K562 (cell line): ENCODE measurements at regions not wholly inside any gene's neighbourhood (a gene's known extent, or its start where the extent isn't known, plus 50 kb on each side); places are given as distances from the start of the nearest gene placed in this dataset.

ENCODE experiments used
- ATAC-seq: fragments of 200-7000 bp; cut with Tn5 transposase; 3 replicates; pipeline ENCODE4 v1.9.1; 2020; ENCODE audit warnings: moderate library complexity
- BruUV-seq: library from RNA; stranded (reverse); fragments of 400-500 nt; replicated peaks from 2 replicates; lab custom pipeline; 2021; lab: Mats Ljungman, UMichigan
- CTCF ChIA-PET: fragments of 300-600 bp; formaldehyde crosslinking; extraction: SDS; loops from one replicate; lab custom pipeline; 2021; ENCODE audit warnings: low intra/inter-chr PET ratio; lab: Yijun Ruan, JAX
- POLR2A ChIA-PET: fragments of 300-600, 350-650 bp; sonication (Branson Sonifier 250); formaldehyde crosslinking; extraction: SDS; loops from one replicate; lab custom pipeline; 2021; ENCODE audit warnings: antibody characterized with exemption, inconsistent platforms; lab: Yijun Ruan, JAX
- DNase-seq, 4 experiments: peaks; one replicate each; pipeline versions ENCODE4 v3.0.0 to v3.0.0-alpha.2; 2011 to 2018; ENCODE audit warnings: low spot score in 3 of 4, mixed read lengths in 3 of 4; ENCODE audit errors: extremely low read depth in 1 of 4
- FAIRE-seq: peaks from 2 replicates; lab custom pipeline; 2011; peaks lifted over from hg19 to GRCh38; lab: Jason Lieb, UNC
- H2AFZ ChIP-seq: 2 replicates; pipeline ENCODE4 v1.6.0; 2011; ENCODE audit warnings: low read depth, low read length, control low read depth, inconsistent platforms
- H3K27ac ChIP-seq: fragments of 200-600 bp; 3 replicates; pipeline ENCODE4 v1.8.0; 2011; ENCODE audit warnings: low read depth, mild to moderate bottlenecking, control low read depth, inconsistent platforms, low read length, moderate library complexity, mixed read lengths; ENCODE audit errors: extremely low read depth
- H3K27me3 ChIP-seq, 2 experiments: fragments of 300-600 bp in 1 of 2; 2 replicates in 1 of 2; 3 replicates in 1 of 2; pipeline versions ENCODE4 v1.6.0 to v1.8.0; 2011; ENCODE audit warnings: inconsistent platforms in 2 of 2, low read length in 2 of 2, mild to moderate bottlenecking in 1 of 2, mixed read lengths in 1 of 2, moderate library complexity in 1 of 2; ENCODE audit not compliant: control insufficient read depth in 2 of 2, insufficient read depth in 2 of 2
- H3K36me3 ChIP-seq: fragments of 300-600 bp; 3 replicates; pipeline ENCODE4 v1.8.0; 2011; ENCODE audit warnings: mild to moderate bottlenecking, low read length, inconsistent platforms; ENCODE audit not compliant: control insufficient read depth, insufficient read depth
- H3K4me1 ChIP-seq, 2 experiments: fragments of 200-600 bp in 1 of 2; replicated peaks in 1 of 2; 2 replicates in 1 of 2; 3 replicates in 1 of 2; pipeline versions ENCODE4 v1.5.1 to v1.8.0; 2011; ENCODE audit warnings: inconsistent platforms in 2 of 2, low read length in 2 of 2, mild to moderate bottlenecking in 1 of 2, mixed read lengths in 1 of 2, moderate library complexity in 1 of 2; ENCODE audit not compliant: control insufficient read depth in 2 of 2, insufficient read depth in 2 of 2
- H3K4me2 ChIP-seq: 2 replicates; pipeline ENCODE4 v1.6.1; 2011; ENCODE audit warnings: low read length, control low read depth, inconsistent platforms, mixed read lengths; ENCODE audit not compliant: insufficient read depth
- H3K4me3 ChIP-seq: fragments of 200-600 bp; sonication (generic), shearing (Covaris generic); 2 replicates; pipeline ENCODE4 v1.5.1; 2016; ENCODE audit warnings: control low read depth, inconsistent platforms
- H3K79me2 ChIP-seq: fragments of 200-600 bp; 3 replicates; pipeline ENCODE4 v1.8.0; 2011; ENCODE audit warnings: low read length, inconsistent platforms; ENCODE audit not compliant: control insufficient read depth, insufficient read depth
- H3K9ac ChIP-seq, 2 experiments: 2 replicates each; pipeline versions ENCODE4 v1.6.0 to v1.6.1; 2011; ENCODE audit warnings: low read depth in 2 of 2, low read length in 2 of 2, control low read depth in 1 of 2, inconsistent platforms in 1 of 2, mild to moderate bottlenecking in 1 of 2, mixed read lengths in 1 of 2; ENCODE audit not compliant: insufficient read depth in 1 of 2
- H3K9me1 ChIP-seq: one replicate; pipeline ENCODE4 v1.6.0; 2011; ENCODE audit warnings: inconsistent platforms, mild to moderate bottlenecking, low read length, moderate library complexity; ENCODE audit not compliant: control insufficient read depth, insufficient read depth
- H3K9me3 ChIP-seq: replicated peaks from 2 replicates; pipeline ENCODE4 v1.5.1; 2011; ENCODE audit warnings: low read depth, low read length, inconsistent platforms; ENCODE audit not compliant: control insufficient read depth, insufficient read depth
- H4K20me1 ChIP-seq: replicated peaks from 2 replicates; pipeline ENCODE4 v1.6.1; 2011; ENCODE audit warnings: low read length, inconsistent platforms, mixed read lengths; ENCODE audit not compliant: control insufficient read depth, insufficient read depth
- C11orf30 ChIP-seq: fragments of 450-650 bp; IDR thresholded peaks from 2 replicates; pipeline ENCODE4 v1.6.1; 2016; ENCODE audit warnings: low read depth, mild to moderate bottlenecking
- CLOCK ChIP-seq: fragments of 250-450 bp; sonication (Bioruptor Pico); IDR thresholded peaks from 2 replicates; pipeline ENCODE4 v1.4.0; 2020; ENCODE audit warnings: mild to moderate bottlenecking, moderate library complexity, borderline replicate concordance
- DACH1 ChIP-seq: fragments of 450-650 bp; IDR thresholded peaks from 2 replicates; pipeline ENCODE4 v1.6.1; 2018; ENCODE audit not compliant: partially characterized antibody
- DPF2 ChIP-seq: fragments of 450-650 bp; IDR thresholded peaks from 2 replicates; pipeline ENCODE4 v1.6.1; 2016
- E2F3 ChIP-seq: fragments of 250-450 bp; sonication (Bioruptor Pico); IDR thresholded peaks from 2 replicates; pipeline ENCODE4 v1.4.0; 2020; ENCODE audit warnings: mild to moderate bottlenecking
- HDAC3 ChIP-seq: fragments of 450-650 bp; IDR thresholded peaks from 2 replicates; pipeline ENCODE4 v1.6.1; 2018; ENCODE audit warnings: borderline replicate concordance, mild to moderate bottlenecking, moderate library complexity; ENCODE audit not compliant: partially characterized antibody
- HIVEP1 ChIP-seq: fragments of 250-450 bp; sonication (Bioruptor Pico); IDR thresholded peaks from 2 replicates; pipeline ENCODE4 v1.4.0; 2020; ENCODE audit warnings: mild to moderate bottlenecking
- KDM1A ChIP-seq, 2 experiments: fragments of 450-650 bp; IDR thresholded peaks; 2 replicates each; pipeline ENCODE4 v1.6.1; 2016; ENCODE audit warnings: mild to moderate bottlenecking in 2 of 2
- KDM4B ChIP-seq, 2 experiments: fragments of 450-650 bp in 1 of 2; sonication (generic) in 1 of 2; IDR thresholded peaks; 2 replicates each; pipeline ENCODE4 v1.6.1; 2016 to 2017; ENCODE audit warnings: borderline replicate concordance in 2 of 2, antibody characterized with exemption in 1 of 2, low read depth in 1 of 2, mild to moderate bottlenecking in 1 of 2
- MAFK ChIP-seq: IDR thresholded peaks from 2 replicates; pipeline ENCODE4 v1.6.1; 2011; ENCODE audit warnings: low read length, improper control_type of control experiment
- MEF2A ChIP-seq: IDR thresholded peaks from 2 replicates; pipeline ENCODE4 v1.6.1; 2011; ENCODE audit warnings: low read depth, mild to moderate bottlenecking, low read length, moderate library complexity; ENCODE audit not compliant: control insufficient read depth
- NR0B1 ChIP-seq: fragments of 450-650 bp; IDR thresholded peaks from one replicate; pipeline ENCODE4 v1.6.1; 2018; ENCODE audit warnings: mild to moderate bottlenecking, moderate library complexity; ENCODE audit not compliant: partially characterized antibody
- PURB ChIP-seq: sonication (generic); formaldehyde crosslinking; IDR thresholded peaks from 2 replicates; pipeline ENCODE4 v1.9.0; 2021; ENCODE audit warnings: low read depth, mild to moderate bottlenecking, missing genetic modification reagents
- RBFOX2 ChIP-seq: fragments of 200-400 bp; formaldehyde crosslinking; IDR thresholded peaks from 2 replicates; pipeline ENCODE4 v1.6.1; 2017; ENCODE audit warnings: low read depth, mild to moderate bottlenecking, low read length, moderate library complexity
- RFX1 ChIP-seq: fragments of 450-650 bp; IDR thresholded peaks from 2 replicates; pipeline ENCODE4 v1.6.1; 2016; ENCODE audit warnings: mild to moderate bottlenecking, moderate library complexity
- RNF219 ChIP-seq: fragments of 250-450 bp; sonication (Bioruptor Pico); IDR thresholded peaks from 2 replicates; pipeline ENCODE4 v1.5.0; 2022; ENCODE audit warnings: mild to moderate bottlenecking
- SREBF2 ChIP-seq: sonication (generic); formaldehyde crosslinking; IDR thresholded peaks from 2 replicates; pipeline ENCODE4 v1.4.0; 2020; ENCODE audit warnings: mild to moderate bottlenecking, missing genetic modification reagents
- WGBS: fragments of 100-300 bp; shearing (Covaris generic); methylation state at CpG from one replicate; pipeline ENCODE4 v1.1.6; 2016; ENCODE audit warnings: low coverage, mixed read lengths; ENCODE audit not compliant: insufficient coverage; ENCODE audit errors: missing lambda C conversion rate; 5-methylcytosine and 5-hydroxymethylcytosine counted together
- in situ Hi-C: fragments of 300-500 bp; cut with MboI; formaldehyde crosslinking; loops from 4 replicates; pipeline ENCODE4 v1.15.0; 2018; ENCODE audit warnings: inconsistent platforms, mixed read lengths
- intact Hi-C: fragments of 100-400 bp; cut with micrococcal nuclease; formaldehyde crosslinking; loops from 2 replicates; pipeline ENCODE4 v1.14.2; 2022

- FAIRE-seq: no peak
- Histone ChIP-seq H3K27me3 (no peaks in the 10 kb centered on the region), H4K20me1 (no peaks in the 10 kb centered on the region), H3K9me1 (no peaks in the 10 kb centered on the region), H3K4me1 (no peaks in the 10 kb centered on the region), H2AFZ (no peak overlapping the region), H3K79me2 (no peaks in the 10 kb centered on the region), H3K36me3 (no peaks in the 10 kb centered on the region), H3K4me2 (no peak overlapping the region), H3K27ac (no peak overlapping the region), H3K4me3 (no peak overlapping the region), H3K9ac (no peak overlapping the region), H3K9me3 (no peaks in the 10 kb centered on the region)
- BruUV-seq: no TSS peak
- POLR2A ChIA-PET: no interaction called here
- no peak for DNase-seq
- WGBS: 0% methylated on average over 2 of the region's 2 CpGs
- CTCF ChIA-PET: no interaction called here
- no peak for ATAC-seq
- in situ Hi-C loops (no loop called here), intact Hi-C loops (no loop called here)
- no peak for TF ChIP-seq HDAC3
- TF ChIP-seq KDM4B (IDR thresholded peaks at IDR 0.05; ENCODE audit: borderline replicate concordance in 2 of 2, low read depth in 1 of 2): no peak
- TF ChIP-seq NR0B1: no peak
- no peak for TF ChIP-seq DACH1
- no peak for TF ChIP-seq DPF2
- no peak for TF ChIP-seq RBFOX2
- TF ChIP-seq C11orf30: no peak
- TF ChIP-seq MAFK: no peak
- no peak for TF ChIP-seq HIVEP1 (CRISPR knock-in tag)
- no peak for TF ChIP-seq E2F3 (CRISPR knock-in tag)
- no peak for TF ChIP-seq RFX1
- TF ChIP-seq MEF2A: no peak
- no peak for TF ChIP-seq SREBF2 (CRISPR knock-in tag)
- TF ChIP-seq CLOCK (CRISPR knock-in tag): no peak
- TF ChIP-seq PURB: no peak
- TF ChIP-seq KDM1A (IDR thresholded peaks at IDR 0.05): no peak
- TF ChIP-seq RNF219 (CRISPR knock-in tag): no peak
These were observed 515.3 kb downstream of the TENT5A start for GRCh38 chr6:81237226-81237625.
